WTC11 (cell line): ENCODE measurements at regions not wholly inside any gene's neighbourhood (a gene's known extent, or its start where the extent isn't known, plus 50 kb on each side); places are given as distances from the start of the nearest gene placed in this dataset.

Experiments
- ATAC-seq: fragments of 200-7000 bp; cut with Tn5 transposase; 2 replicates; pipeline ENCODE4 v1.10.0; 2021; ENCODE audit warnings: mild to moderate bottlenecking, moderate library complexity
- CTCF ChIA-PET: fragments of 300-600 bp; sonication (Branson Sonifier 250); formaldehyde crosslinking; loops from one replicate; lab custom pipeline; 2021; ENCODE audit warnings: antibody characterized with exemption; lab: Charles Lee
- POLR2A ChIA-PET: fragments of 350-600 bp; sonication (Branson Sonifier 250); formaldehyde crosslinking; loops from one replicate; lab custom pipeline; 2021; ENCODE audit warnings: antibody characterized with exemption; lab: Charles Lee
- DNase-seq: peaks from one replicate; pipeline ENCODE4 v3.0.0; 2021; ENCODE audit warnings: low spot score
- H3K27ac Mint-ChIP-seq: 2 replicates; pipeline ENCODE4 v1.8.0; 2021; ENCODE audit warnings: mixed read lengths
- H3K27me3 Mint-ChIP-seq: 2 replicates; pipeline ENCODE4 v1.8.0; 2021; ENCODE audit warnings: low read depth, mild to moderate bottlenecking, moderate library complexity, mixed read lengths
- H3K36me3 Mint-ChIP-seq: 2 replicates; pipeline ENCODE4 v1.8.0; 2021; ENCODE audit warnings: mixed read lengths
- H3K4me1 Mint-ChIP-seq: 2 replicates; pipeline ENCODE4 v1.8.0; 2022; ENCODE audit warnings: mixed read lengths
- H3K4me3 Mint-ChIP-seq: 2 replicates; pipeline ENCODE4 v1.8.0; 2021; ENCODE audit warnings: mild to moderate bottlenecking, moderate library complexity, mixed read lengths
- H3K9me3 Mint-ChIP-seq: 2 replicates; pipeline ENCODE4 v1.8.0; 2021; ENCODE audit warnings: mixed read lengths
- CBFB ChIP-seq: sonication (generic); formaldehyde crosslinking; IDR thresholded peaks from 2 replicates; pipeline ENCODE4 v1.8.1; 2022; ENCODE audit warnings: mild to moderate bottlenecking, low read depth, missing genetic modification reagents
- ESRRA ChIP-seq: sonication (generic); formaldehyde crosslinking; IDR thresholded peaks from 2 replicates; pipeline ENCODE4 v1.8.1; 2022; ENCODE audit warnings: mild to moderate bottlenecking, missing genetic modification reagents, borderline replicate concordance
- GTF2I ChIP-seq: fragments of 250-450 bp; sonication (Bioruptor Pico); conservative IDR thresholded peaks from 2 replicates; pipeline ENCODE4 v1.4.0; 2021; ENCODE audit warnings: mild to moderate bottlenecking
- JUN ChIP-seq: sonication (generic); formaldehyde crosslinking; IDR thresholded peaks from 2 replicates; pipeline ENCODE4 v1.8.0; 2023; ENCODE audit warnings: mild to moderate bottlenecking, missing genetic modification reagents
- MYBL2 ChIP-seq: sonication (generic); formaldehyde crosslinking; IDR thresholded peaks from 2 replicates; pipeline ENCODE4 v1.8.1; 2023; ENCODE audit warnings: mild to moderate bottlenecking, moderate library complexity, missing genetic modification reagents
- NFE2L1 ChIP-seq: sonication (generic); formaldehyde crosslinking; IDR thresholded peaks from 2 replicates; pipeline ENCODE4 v1.8.1; 2023; ENCODE audit warnings: missing genetic modification reagents
- NR3C1 ChIP-seq: sonication (generic); formaldehyde crosslinking; conservative IDR thresholded peaks from 2 replicates; pipeline ENCODE4 v1.8.1; 2023; ENCODE audit warnings: low read depth, mild to moderate bottlenecking, missing genetic modification reagents
- TCF7 ChIP-seq: sonication (generic); formaldehyde crosslinking; IDR thresholded peaks from 2 replicates; pipeline ENCODE4 v1.8.0; 2022; ENCODE audit warnings: mild to moderate bottlenecking, low read depth, missing genetic modification reagents, moderate library complexity
- TF ChIP-seq, protein P1 (sequence below): sonication (generic); formaldehyde crosslinking; IDR thresholded peaks from 2 replicates; pipeline ENCODE4 v1.8.0; 2022; ENCODE audit warnings: mild to moderate bottlenecking, missing genetic modification reagents
- TF ChIP-seq, protein P2 (sequence below): sonication (generic); formaldehyde crosslinking; conservative IDR thresholded peaks from 2 replicates; pipeline ENCODE4 v1.8.1; 2022; ENCODE audit warnings: mild to moderate bottlenecking, missing genetic modification reagents
- TF ChIP-seq, protein P3 (sequence below): sonication (generic); formaldehyde crosslinking; IDR thresholded peaks from 2 replicates; pipeline ENCODE4 v1.8.1; 2022; ENCODE audit warnings: mild to moderate bottlenecking, moderate library complexity, missing genetic modification reagents
- TF ChIP-seq, protein P4 (sequence below): fragments of 200-600 bp; IDR thresholded peaks from 2 replicates; pipeline ENCODE4 v1.8.0; 2022; ENCODE audit warnings: antibody characterized with exemption
- TF ChIP-seq, protein P5 (sequence below): sonication (generic); formaldehyde crosslinking; IDR thresholded peaks from 2 replicates; pipeline ENCODE4 v1.8.1; 2022; ENCODE audit warnings: low read depth, missing genetic modification reagents, borderline replicate concordance
- TF ChIP-seq, protein P6 (sequence below): sonication (generic); formaldehyde crosslinking; IDR thresholded peaks from 2 replicates; pipeline ENCODE4 v1.8.0; 2022; ENCODE audit warnings: mild to moderate bottlenecking, missing genetic modification reagents
- TF ChIP-seq, protein P7 (sequence below): sonication (generic); formaldehyde crosslinking; conservative IDR thresholded peaks from 2 replicates; pipeline ENCODE4 v1.8.1; 2023; ENCODE audit warnings: mild to moderate bottlenecking, low read depth, missing genetic modification reagents, moderate library complexity
- TF ChIP-seq, protein P8 (sequence below): fragments of 250-450 bp; sonication (Bioruptor Pico); IDR thresholded peaks from 2 replicates; pipeline ENCODE4 v1.8.0; 2021; ENCODE audit warnings: mild to moderate bottlenecking
- TF ChIP-seq, protein P9 (sequence below): sonication (generic); formaldehyde crosslinking; IDR thresholded peaks from 2 replicates; pipeline ENCODE4 v1.8.1; 2023; ENCODE audit warnings: mild to moderate bottlenecking, missing genetic modification reagents
- TF ChIP-seq, protein P10 (sequence below): fragments of 250-450 bp; sonication (Bioruptor Pico); IDR thresholded peaks from 2 replicates; pipeline ENCODE4 v1.9.0; 2021; ENCODE audit warnings: moderate library complexity, mild to moderate bottlenecking, inconsistent platforms, borderline replicate concordance
- TF ChIP-seq, protein P11 (sequence below): fragments of 250-450 bp; sonication (Bioruptor Pico); IDR thresholded peaks from 2 replicates; pipeline ENCODE4 v1.9.0; 2021; ENCODE audit warnings: mild to moderate bottlenecking

DNA sequence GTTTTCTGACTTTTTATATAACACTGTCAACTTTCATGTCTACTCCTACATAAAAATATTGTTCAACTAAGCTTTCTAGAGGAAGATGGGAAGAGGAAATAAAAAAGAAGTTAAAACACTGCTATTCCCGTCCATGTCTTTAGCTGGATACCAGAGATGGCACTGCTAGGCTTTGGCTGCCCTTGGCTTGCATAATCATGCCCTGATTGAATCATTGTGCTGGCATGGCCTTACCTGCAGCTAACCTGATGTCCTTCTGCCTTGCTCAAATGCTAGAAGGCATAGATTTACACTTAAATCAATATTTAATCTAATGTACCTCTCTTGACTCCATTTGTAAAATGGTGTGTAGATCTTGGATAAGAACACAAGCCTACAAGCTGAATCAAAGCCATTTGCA, 539.7 kb upstream of the IL12A start (continued):
- TF ChIP-seq, protein P1, sequence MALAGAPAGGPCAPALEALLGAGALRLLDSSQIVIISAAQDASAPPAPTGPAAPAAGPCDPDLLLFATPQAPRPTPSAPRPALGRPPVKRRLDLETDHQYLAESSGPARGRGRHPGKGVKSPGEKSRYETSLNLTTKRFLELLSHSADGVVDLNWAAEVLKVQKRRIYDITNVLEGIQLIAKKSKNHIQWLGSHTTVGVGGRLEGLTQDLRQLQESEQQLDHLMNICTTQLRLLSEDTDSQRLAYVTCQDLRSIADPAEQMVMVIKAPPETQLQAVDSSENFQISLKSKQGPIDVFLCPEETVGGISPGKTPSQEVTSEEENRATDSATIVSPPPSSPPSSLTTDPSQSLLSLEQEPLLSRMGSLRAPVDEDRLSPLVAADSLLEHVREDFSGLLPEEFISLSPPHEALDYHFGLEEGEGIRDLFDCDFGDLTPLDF (CRISPR knock-in tag): no peak
- no peak for TF ChIP-seq ESRRA

DNA sequence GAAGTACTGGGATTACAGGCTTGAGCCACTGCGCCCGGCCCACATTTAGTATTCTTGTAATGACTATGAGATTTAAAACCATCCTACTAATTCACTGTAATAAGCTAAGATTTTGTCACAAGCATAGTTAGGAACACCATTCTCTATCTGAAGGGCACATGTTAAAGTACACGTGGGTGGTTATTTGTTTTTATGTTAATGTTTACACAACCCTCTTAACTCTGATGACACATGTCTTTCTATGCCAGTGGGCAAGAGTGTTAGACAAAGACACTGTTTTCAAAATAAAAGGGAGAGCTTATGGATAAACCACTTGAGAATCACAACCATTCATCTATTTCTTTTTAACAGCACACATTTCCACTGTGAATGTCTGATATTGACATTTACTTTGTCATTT, 537.6 kb upstream of the IL12A start:
- ATAC-seq (no peak), DNase-seq (no peak)
- Mint-ChIP-seq H3K27me3 (no peaks in the 10 kb centered on the region; the same call in 1 of the 2 replicates), H3K27ac (no peak overlapping the region), H3K36me3 (no peaks in the 10 kb centered on the region), H3K4me1 (peaks cover 8% of the 10 kb centered on the region), H3K9me3 (no peaks in the 10 kb centered on the region), H3K4me3 (no peak overlapping the region)
- POLR2A ChIA-PET: no interaction called here
- CTCF ChIA-PET: no interaction called here
- TF ChIP-seq JUN (CRISPR knock-in tag): no peak
- TF ChIP-seq, protein P2, sequence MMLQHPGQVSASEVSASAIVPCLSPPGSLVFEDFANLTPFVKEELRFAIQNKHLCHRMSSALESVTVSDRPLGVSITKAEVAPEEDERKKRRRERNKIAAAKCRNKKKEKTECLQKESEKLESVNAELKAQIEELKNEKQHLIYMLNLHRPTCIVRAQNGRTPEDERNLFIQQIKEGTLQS (CRISPR knock-in tag): no peak
- TF ChIP-seq NFE2L1 (CRISPR knock-in tag): no peak
- TF ChIP-seq GTF2I (CRISPR knock-in tag): no peak
- TF ChIP-seq, protein P3, sequence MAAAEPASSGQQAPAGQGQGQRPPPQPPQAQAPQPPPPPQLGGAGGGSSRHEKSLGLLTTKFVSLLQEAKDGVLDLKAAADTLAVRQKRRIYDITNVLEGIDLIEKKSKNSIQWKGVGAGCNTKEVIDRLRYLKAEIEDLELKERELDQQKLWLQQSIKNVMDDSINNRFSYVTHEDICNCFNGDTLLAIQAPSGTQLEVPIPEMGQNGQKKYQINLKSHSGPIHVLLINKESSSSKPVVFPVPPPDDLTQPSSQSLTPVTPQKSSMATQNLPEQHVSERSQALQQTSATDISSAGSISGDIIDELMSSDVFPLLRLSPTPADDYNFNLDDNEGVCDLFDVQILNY (CRISPR knock-in tag): no peak
- TF ChIP-seq, protein P4, sequence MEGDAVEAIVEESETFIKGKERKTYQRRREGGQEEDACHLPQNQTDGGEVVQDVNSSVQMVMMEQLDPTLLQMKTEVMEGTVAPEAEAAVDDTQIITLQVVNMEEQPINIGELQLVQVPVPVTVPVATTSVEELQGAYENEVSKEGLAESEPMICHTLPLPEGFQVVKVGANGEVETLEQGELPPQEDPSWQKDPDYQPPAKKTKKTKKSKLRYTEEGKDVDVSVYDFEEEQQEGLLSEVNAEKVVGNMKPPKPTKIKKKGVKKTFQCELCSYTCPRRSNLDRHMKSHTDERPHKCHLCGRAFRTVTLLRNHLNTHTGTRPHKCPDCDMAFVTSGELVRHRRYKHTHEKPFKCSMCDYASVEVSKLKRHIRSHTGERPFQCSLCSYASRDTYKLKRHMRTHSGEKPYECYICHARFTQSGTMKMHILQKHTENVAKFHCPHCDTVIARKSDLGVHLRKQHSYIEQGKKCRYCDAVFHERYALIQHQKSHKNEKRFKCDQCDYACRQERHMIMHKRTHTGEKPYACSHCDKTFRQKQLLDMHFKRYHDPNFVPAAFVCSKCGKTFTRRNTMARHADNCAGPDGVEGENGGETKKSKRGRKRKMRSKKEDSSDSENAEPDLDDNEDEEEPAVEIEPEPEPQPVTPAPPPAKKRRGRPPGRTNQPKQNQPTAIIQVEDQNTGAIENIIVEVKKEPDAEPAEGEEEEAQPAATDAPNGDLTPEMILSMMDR: no peak
- TF ChIP-seq, protein P5, sequence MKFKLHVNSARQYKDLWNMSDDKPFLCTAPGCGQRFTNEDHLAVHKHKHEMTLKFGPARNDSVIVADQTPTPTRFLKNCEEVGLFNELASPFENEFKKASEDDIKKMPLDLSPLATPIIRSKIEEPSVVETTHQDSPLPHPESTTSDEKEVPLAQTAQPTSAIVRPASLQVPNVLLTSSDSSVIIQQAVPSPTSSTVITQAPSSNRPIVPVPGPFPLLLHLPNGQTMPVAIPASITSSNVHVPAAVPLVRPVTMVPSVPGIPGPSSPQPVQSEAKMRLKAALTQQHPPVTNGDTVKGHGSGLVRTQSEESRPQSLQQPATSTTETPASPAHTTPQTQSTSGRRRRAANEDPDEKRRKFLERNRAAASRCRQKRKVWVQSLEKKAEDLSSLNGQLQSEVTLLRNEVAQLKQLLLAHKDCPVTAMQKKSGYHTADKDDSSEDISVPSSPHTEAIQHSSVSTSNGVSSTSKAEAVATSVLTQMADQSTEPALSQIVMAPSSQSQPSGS (CRISPR knock-in tag): no peak
- no peak for TF ChIP-seq CBFB
- TF ChIP-seq MYBL2: no peak
- TF ChIP-seq, protein P6, sequence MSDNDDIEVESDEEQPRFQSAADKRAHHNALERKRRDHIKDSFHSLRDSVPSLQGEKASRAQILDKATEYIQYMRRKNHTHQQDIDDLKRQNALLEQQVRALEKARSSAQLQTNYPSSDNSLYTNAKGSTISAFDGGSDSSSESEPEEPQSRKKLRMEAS (CRISPR knock-in tag): no peak

DNA sequence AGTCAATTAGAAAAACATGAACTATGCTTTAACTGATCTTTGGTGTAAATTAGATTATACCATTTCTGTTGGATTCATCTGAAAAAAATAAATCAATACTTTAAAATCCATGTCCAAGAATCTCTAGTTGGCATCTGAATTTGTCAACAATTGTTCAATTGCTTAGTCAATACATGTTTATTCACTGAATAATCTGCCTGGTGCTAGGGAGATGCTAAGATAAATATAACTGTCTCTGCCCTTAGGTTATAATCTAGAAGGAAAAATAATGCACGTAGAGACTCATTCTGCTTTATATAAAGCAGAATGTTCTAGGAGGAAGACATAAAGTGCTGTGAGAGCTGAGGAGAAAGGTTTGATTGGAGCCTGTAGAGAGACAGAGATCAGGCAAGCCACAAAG, 537.2 kb upstream of the IL12A start:
- Mint-ChIP-seq H3K9me3 (no peaks in the 10 kb centered on the region), H3K27me3 (no peaks in the 10 kb centered on the region; the same call in 1 of the 2 replicates), H3K4me3 (no peak overlapping the region), H3K27ac (no peak overlapping the region), H3K36me3 (no peaks in the 10 kb centered on the region), H3K4me1 (peaks cover 8% of the 10 kb centered on the region)
- ATAC-seq (no peak), DNase-seq (no peak)
- CTCF ChIA-PET: no interaction called here
- POLR2A ChIA-PET: no interaction called here
- TF ChIP-seq NR3C1 (CRISPR knock-in tag): no peak
- TF ChIP-seq, protein P7, sequence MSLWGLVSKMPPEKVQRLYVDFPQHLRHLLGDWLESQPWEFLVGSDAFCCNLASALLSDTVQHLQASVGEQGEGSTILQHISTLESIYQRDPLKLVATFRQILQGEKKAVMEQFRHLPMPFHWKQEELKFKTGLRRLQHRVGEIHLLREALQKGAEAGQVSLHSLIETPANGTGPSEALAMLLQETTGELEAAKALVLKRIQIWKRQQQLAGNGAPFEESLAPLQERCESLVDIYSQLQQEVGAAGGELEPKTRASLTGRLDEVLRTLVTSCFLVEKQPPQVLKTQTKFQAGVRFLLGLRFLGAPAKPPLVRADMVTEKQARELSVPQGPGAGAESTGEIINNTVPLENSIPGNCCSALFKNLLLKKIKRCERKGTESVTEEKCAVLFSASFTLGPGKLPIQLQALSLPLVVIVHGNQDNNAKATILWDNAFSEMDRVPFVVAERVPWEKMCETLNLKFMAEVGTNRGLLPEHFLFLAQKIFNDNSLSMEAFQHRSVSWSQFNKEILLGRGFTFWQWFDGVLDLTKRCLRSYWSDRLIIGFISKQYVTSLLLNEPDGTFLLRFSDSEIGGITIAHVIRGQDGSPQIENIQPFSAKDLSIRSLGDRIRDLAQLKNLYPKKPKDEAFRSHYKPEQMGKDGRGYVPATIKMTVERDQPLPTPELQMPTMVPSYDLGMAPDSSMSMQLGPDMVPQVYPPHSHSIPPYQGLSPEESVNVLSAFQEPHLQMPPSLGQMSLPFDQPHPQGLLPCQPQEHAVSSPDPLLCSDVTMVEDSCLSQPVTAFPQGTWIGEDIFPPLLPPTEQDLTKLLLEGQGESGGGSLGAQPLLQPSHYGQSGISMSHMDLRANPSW: no peak
- TF ChIP-seq, protein P8, sequence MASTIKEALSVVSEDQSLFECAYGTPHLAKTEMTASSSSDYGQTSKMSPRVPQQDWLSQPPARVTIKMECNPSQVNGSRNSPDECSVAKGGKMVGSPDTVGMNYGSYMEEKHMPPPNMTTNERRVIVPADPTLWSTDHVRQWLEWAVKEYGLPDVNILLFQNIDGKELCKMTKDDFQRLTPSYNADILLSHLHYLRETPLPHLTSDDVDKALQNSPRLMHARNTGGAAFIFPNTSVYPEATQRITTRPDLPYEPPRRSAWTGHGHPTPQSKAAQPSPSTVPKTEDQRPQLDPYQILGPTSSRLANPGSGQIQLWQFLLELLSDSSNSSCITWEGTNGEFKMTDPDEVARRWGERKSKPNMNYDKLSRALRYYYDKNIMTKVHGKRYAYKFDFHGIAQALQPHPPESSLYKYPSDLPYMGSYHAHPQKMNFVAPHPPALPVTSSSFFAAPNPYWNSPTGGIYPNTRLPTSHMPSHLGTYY (CRISPR knock-in tag): no peak
- TF ChIP-seq TCF7 (CRISPR knock-in tag): no peak
- TF ChIP-seq, protein P9, sequence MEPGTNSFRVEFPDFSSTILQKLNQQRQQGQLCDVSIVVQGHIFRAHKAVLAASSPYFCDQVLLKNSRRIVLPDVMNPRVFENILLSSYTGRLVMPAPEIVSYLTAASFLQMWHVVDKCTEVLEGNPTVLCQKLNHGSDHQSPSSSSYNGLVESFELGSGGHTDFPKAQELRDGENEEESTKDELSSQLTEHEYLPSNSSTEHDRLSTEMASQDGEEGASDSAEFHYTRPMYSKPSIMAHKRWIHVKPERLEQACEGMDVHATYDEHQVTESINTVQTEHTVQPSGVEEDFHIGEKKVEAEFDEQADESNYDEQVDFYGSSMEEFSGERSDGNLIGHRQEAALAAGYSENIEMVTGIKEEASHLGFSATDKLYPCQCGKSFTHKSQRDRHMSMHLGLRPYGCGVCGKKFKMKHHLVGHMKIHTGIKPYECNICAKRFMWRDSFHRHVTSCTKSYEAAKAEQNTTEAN (CRISPR knock-in tag): no peak
- TF ChIP-seq, protein P10, sequence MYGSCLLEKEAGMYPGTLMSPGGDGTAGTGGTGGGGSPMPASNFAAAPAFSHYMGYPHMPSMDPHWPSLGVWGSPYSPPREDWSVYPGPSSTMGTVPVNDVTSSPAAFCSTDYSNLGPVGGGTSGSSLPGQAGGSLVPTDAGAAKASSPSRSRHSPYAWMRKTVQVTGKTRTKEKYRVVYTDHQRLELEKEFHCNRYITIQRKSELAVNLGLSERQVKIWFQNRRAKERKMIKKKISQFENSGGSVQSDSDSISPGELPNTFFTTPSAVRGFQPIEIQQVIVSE (CRISPR knock-in tag): no peak
- TF ChIP-seq, protein P5 (CRISPR knock-in tag): no peak
- TF ChIP-seq, protein P11, sequence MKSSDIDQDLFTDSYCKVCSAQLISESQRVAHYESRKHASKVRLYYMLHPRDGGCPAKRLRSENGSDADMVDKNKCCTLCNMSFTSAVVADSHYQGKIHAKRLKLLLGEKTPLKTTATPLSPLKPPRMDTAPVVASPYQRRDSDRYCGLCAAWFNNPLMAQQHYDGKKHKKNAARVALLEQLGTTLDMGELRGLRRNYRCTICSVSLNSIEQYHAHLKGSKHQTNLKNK: no peak
